Breast epithelium (tissue), 3 donors: ENCODE measurements at regions not wholly inside any gene's neighbourhood (a gene's known extent, or its start where the extent isn't known, plus 50 kb on each side); places are given as distances from the start of the nearest gene placed in this dataset.

Experiments used
- POLR2A ChIP-seq: fragments of 450-650 bp; IDR thresholded peaks from one replicate; pipeline ENCODE4 v1.6.1; 2016; ENCODE audit warnings: antibody characterized with exemption, mild to moderate bottlenecking, moderate library complexity
- POLR2AphosphoS5 ChIP-seq, 3 donors: sonication (generic); formaldehyde crosslinking; IDR thresholded peaks; one replicate each; pipeline ENCODE4 v1.6.1; 2017; ENCODE audit warnings: antibody characterized with exemption in 3 of 3

DNA sequence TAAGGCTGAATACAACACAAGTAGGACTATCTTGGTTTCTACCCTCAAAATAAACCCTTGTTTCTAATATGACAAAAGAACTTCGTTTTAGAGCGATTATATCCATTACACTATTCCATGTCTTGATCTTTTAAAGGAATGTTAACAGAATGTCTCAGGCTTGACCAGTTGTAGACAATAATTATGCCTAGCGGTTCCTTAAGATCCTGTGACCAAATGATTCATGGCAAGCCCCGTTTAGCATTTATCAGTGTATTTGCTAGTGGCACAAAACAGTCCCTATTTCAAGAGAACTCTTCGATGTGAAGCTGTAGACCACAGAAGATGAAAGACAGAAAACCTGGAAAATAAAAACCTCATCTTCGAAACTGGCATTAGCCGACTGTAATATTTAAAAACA is 200.9 kb upstream of the SOX9 start:
- TF ChIP-seq POLR2AphosphoS5 (IDR thresholded peaks at IDR 0.05) (no peak), POLR2A (no peak)
